ENCODE measurements at regions not wholly inside any gene's neighbourhood (a gene's known extent, or its start where the extent isn't known, plus 50 kb on each side); places are given as distances from the start of the nearest gene placed in this dataset.

DNA sequence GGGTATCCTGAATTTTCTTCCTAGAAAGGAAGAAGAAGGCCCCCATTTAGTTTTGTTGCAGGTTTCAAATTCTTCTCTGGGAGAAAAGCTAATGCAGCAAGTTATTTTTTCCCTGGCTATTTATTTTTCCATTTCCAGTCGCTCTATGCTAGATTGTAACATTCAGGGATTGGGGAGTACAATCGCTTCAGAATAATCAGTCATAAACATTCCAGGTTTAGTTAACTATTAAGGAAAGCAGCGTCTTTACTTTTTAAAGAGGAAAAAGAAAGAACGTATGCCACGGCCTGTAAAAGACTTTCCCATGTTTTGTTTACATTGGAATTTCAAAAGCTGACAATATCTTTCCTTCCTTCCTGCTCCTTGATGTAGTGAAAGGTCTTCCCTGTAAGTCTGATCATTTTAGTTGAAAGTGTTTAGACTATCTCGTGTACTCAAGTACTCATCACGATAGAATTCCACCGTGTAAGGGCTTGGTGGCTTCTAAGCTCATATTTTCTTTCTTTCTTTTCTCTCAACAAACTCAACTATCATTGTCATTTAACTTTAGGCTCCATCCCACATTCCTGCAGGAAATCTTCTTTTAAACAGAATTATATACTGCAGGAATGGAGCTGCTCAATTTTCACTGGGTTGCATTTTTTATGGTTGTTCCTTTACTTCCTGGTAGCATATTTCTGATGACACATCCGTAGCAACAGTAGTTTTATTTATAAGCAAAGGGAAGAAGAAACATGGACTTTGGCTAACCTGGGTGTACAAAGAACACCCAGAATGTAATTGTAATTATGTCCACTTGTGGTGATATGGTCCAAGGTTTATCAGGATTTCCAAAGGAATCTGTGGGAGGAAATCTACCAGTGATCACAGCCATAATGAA, 213.1 kb upstream of the FAT1 start (continued):
- no peak for TF ChIP-seq CREB1 (IDR thresholded peaks at IDR 0.05)
- TF ChIP-seq CREB1 (CRISPR knock-in tag; IDR thresholded peaks at IDR 0.05) = peak; percentile 55; the same call in 1 of the 2 replicates
- peak; percentile 83 for TF ChIP-seq HNF4A (CRISPR knock-in tag; IDR thresholded peaks at IDR 0.05)
- TF ChIP-seq DMAP1 (CRISPR knock-in tag; IDR thresholded peaks at IDR 0.05) = peak; percentile 19; the same call in 1 of the 2 replicates
- TF ChIP-seq TBX3 (IDR thresholded peaks at IDR 0.05; ENCODE audit: borderline replicate concordance) = peak; percentile 27; the same call in 1 of the 2 replicates
- TF ChIP-seq SAP130 (CRISPR knock-in tag; IDR thresholded peaks at IDR 0.05; ENCODE audit: low read depth) = peak; percentile 77
- peak; percentile 55 for TF ChIP-seq HNF4G (IDR thresholded peaks at IDR 0.05; ENCODE audit: borderline replicate concordance, low read depth, low read length)
- no peak for TF ChIP-seq HNF4G (CRISPR knock-in tag; IDR thresholded peaks at IDR 0.05; ENCODE audit: borderline replicate concordance, low read depth)
- TF ChIP-seq E2F5 (CRISPR knock-in tag; conservative IDR thresholded peaks at IDR 0.05) = no peak
- peak; percentile 80 for TF ChIP-seq MAFF (IDR thresholded peaks at IDR 0.05; ENCODE audit: low read depth, low read length)
- no peak for TF ChIP-seq AHR (CRISPR knock-in tag; IDR thresholded peaks at IDR 0.05)
- TF ChIP-seq NCOA2 (CRISPR knock-in tag; IDR thresholded peaks at IDR 0.05) = peak; percentile 20; the same call in 1 of the 2 replicates
- no peak for TF ChIP-seq ZNF574 (CRISPR knock-in tag; IDR thresholded peaks at IDR 0.05)
- TF ChIP-seq CEBPG (CRISPR knock-in tag; IDR thresholded peaks at IDR 0.05) = peak; percentile 44
- TF ChIP-seq, protein P1, sequence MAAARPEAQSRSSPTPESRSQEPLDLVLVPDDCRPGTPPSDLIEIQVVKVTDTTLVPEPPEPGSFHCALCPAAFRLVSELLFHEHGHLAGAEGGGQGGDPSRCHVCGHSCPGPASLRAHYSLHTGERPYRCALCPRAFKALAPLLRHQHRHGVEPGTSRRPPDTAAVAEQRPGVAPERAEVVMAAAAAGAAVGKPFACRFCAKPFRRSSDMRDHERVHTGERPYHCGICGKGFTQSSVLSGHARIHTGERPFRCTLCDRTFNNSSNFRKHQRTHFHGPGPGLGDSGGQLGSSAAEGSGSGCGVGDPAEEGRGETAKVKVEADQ (CRISPR knock-in tag; IDR thresholded peaks at IDR 0.05; ENCODE audit: borderline replicate concordance) = no peak
- TF ChIP-seq TCF7 (IDR thresholded peaks at IDR 0.05; ENCODE audit: low read depth) = peak; percentile 40
- no peak for TF ChIP-seq THRA (CRISPR knock-in tag; IDR thresholded peaks at IDR 0.05; ENCODE audit: borderline replicate concordance)
- peak; percentile 80 for TF ChIP-seq PAXIP1 (CRISPR knock-in tag; conservative IDR thresholded peaks at IDR 0.05)
- peak; percentile 99 for TF ChIP-seq ELF3 (CRISPR knock-in tag; IDR thresholded peaks at IDR 0.05)
- 0 out of 2 replicates have a peak, but pooled peaks have one; percentile 20 for TF ChIP-seq MIXL1 (CRISPR knock-in tag; IDR thresholded peaks at IDR 0.05)
